ENCODE measurements at regions not wholly inside any gene's neighbourhood (a gene's known extent, or its start where the extent isn't known, plus 50 kb on each side); places are given as distances from the start of the nearest gene placed in this dataset.

GRCh38 chr5:33275921-33276627, 164.7 kb upstream of the TARS1 start:
- no peak for TF ChIP-seq CTCF (IDR thresholded peaks at IDR 0.05)
- no peaks in the 10 kb centered on the region for H3K4me1 Mint-ChIP-seq (ENCODE audit: low read depth)
- ChIA-PET POLR2A (no interaction called here), CTCF (no interaction called here)
- H3K9me3 Mint-ChIP-seq, result peaks cover 3% of the 10 kb centered on the region
- ATAC-seq (no peak), DNase-seq (no peak)
- no peaks in the 10 kb centered on the region for H3K27me3 Mint-ChIP-seq
- H3K27ac Mint-ChIP-seq, result no peak overlapping the region
- H3K4me3 Mint-ChIP-seq, result no peak overlapping the region
- intact Hi-C loops (cut with micrococcal nuclease), result no loop called here
- no peaks in the 10 kb centered on the region for H3K36me3 Mint-ChIP-seq (ENCODE audit: low read depth)

DNA sequence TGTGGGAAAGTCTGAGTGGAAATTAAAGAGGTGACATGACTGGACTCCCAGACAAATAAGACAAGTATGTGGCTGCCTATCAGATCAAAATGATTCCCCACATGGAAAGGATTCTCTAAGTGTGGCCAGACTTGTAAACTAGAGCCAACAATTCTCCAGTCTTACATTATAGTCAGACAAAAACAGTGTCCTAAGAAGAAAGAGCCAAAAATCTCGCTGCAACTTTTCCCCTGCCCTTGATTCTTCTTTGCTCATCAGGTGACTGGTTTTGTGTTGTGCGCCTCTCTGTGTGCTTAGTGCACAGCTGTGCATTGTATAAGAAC, 164.2 kb upstream of the TARS1 start:
- intact Hi-C loops (cut with micrococcal nuclease), result no loop called here
- DNase-seq (no peak), ATAC-seq (no peak)
- no peak for TF ChIP-seq CTCF (IDR thresholded peaks at IDR 0.05)
- no peak overlapping the region for H3K27ac Mint-ChIP-seq
- H3K9me3 Mint-ChIP-seq, result peaks cover 3% of the 10 kb centered on the region
- POLR2A ChIA-PET, result no interaction called here
- H3K27me3 Mint-ChIP-seq, result no peaks in the 10 kb centered on the region
- H3K36me3 Mint-ChIP-seq (ENCODE audit: low read depth), result no peaks in the 10 kb centered on the region
- H3K4me1 Mint-ChIP-seq (ENCODE audit: low read depth), result no peaks in the 10 kb centered on the region
- CTCF ChIA-PET, result no interaction called here
- H3K4me3 Mint-ChIP-seq, result no peak overlapping the region

- H3K27me3 Mint-ChIP-seq, result no peaks in the 10 kb centered on the region
- no peak for DNase-seq
- ChIA-PET POLR2A (no interaction called here), CTCF (no interaction called here)
- TF ChIP-seq CTCF (IDR thresholded peaks at IDR 0.05), result no peak
- no peak overlapping the region for H3K4me3 Mint-ChIP-seq
- no peak for ATAC-seq
- no peak overlapping the region for H3K27ac Mint-ChIP-seq
- H3K36me3 Mint-ChIP-seq (ENCODE audit: low read depth), result no peaks in the 10 kb centered on the region
- no peaks in the 10 kb centered on the region for H3K4me1 Mint-ChIP-seq (ENCODE audit: low read depth)
- intact Hi-C loops (cut with micrococcal nuclease), result no loop called here
- peaks cover 3% of the 10 kb centered on the region for H3K9me3 Mint-ChIP-seq
Measured at GRCh38 chr5:33277061-33277650, 163.6 kb upstream of the TARS1 start.

GRCh38 chr5:33281431-33281843, 159.3 kb upstream of the TARS1 start:
- POLR2A ChIA-PET, result no interaction called here
- Mint-ChIP-seq H3K27me3 (no peaks in the 10 kb centered on the region), H3K4me1 (ENCODE audit: low read depth) (no peaks in the 10 kb centered on the region), H3K36me3 (ENCODE audit: low read depth) (no peaks in the 10 kb centered on the region), H3K9me3 (peaks cover 3% of the 10 kb centered on the region), H3K27ac (no peak overlapping the region), H3K4me3 (no peak overlapping the region)
- no peak for DNase-seq
- ATAC-seq, result no peak
- no peak for TF ChIP-seq CTCF (IDR thresholded peaks at IDR 0.05)
- CTCF ChIA-PET, result no interaction called here
- intact Hi-C loops (cut with micrococcal nuclease), result no loop called here

DNA sequence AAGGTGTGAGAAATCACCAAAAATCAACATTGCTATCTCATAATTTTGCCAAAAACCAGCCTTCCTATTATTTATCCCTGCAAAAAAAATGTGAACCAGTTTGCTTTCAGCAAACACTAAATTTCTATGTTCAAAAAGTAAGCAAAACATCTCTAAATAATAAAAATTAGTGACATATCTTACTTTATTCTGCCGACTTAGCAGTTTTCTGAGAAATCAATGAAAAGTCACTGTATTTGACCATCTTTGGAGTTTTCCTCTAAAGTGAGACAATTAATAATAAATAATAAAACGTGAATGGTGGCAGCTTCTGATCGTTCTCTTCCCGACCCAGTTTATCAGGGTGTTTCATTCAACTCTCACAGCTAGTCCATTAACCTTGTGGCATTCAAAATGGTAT, 158.6 kb upstream of the TARS1 start:
- Mint-ChIP-seq H3K4me1 (ENCODE audit: low read depth) (no peaks in the 10 kb centered on the region), H3K9me3 (peaks cover 3% of the 10 kb centered on the region), H3K27ac (no peak overlapping the region), H3K36me3 (ENCODE audit: low read depth) (no peaks in the 10 kb centered on the region), H3K4me3 (no peak overlapping the region), H3K27me3 (no peaks in the 10 kb centered on the region)
- no peak for ATAC-seq
- no peak for TF ChIP-seq CTCF (IDR thresholded peaks at IDR 0.05)
- no peak for DNase-seq
- ChIA-PET CTCF (interaction anchor here (1.2 kb wide), 1 partner anchor 29 kb away, joined by 3 read pairs; no protein-coding TSS in a partner anchor), POLR2A (no interaction called here)
- intact Hi-C loops (cut with micrococcal nuclease), result no loop called here
